Cardiac fibroblast (primary cell): ENCODE measurements at regions not wholly inside any gene's neighbourhood (a gene's known extent, or its start where the extent isn't known, plus 50 kb on each side); places are given as distances from the start of the nearest gene placed in this dataset.

ENCODE experiments used
- DNase-seq, 2 donors: peaks; one replicate each; pipeline versions ENCODE4 v3.0.0 to v3.0.0-alpha.2; 2010; ENCODE audit warnings: low read depth in 2 of 2
- H3K4me3 ChIP-seq, 2 donors: replicated peaks in 1 of 2; 1 replicate in 1 of 2; 2 replicates in 1 of 2; pipeline ENCODE4 v1.5.1; 2011; ENCODE audit warnings: low read depth in 2 of 2, low read length in 2 of 2, mild to moderate bottlenecking in 2 of 2, moderate library complexity in 1 of 2
- CTCF ChIP-seq: IDR thresholded peaks from one replicate; pipeline ENCODE4 v1.5.1; 2011; ENCODE audit warnings: low read depth, mild to moderate bottlenecking, low read length, inconsistent platforms

- peak in 1 of 2 donors; percentile 39 for DNase-seq
These were observed 117.5 kb upstream of the HGF start for GRCh38 chr7:81887098-81888090.

GRCh38 chr7:81886211-81886764 lies 116.4 kb upstream of the HGF start:
- no peak for TF ChIP-seq CTCF
- no peak for DNase-seq
- H3K4me3 ChIP-seq = no peak overlapping the region

More at GRCh38 chr7:81887098-81888090, 117.5 kb upstream of the HGF start:
- H3K4me3 ChIP-seq = no peak overlapping the region
- TF ChIP-seq CTCF = no peak

- no peak for DNase-seq
- no peak for TF ChIP-seq CTCF
- H3K4me3 ChIP-seq = no peak overlapping the region
These were observed 115.0 kb upstream of the HGF start for GRCh38 chr7:81884817-81885216.

GRCh38 chr7:81883801-81884393 lies 114.0 kb upstream of the HGF start:
- no peak for DNase-seq
- no peak overlapping the region for H3K4me3 ChIP-seq
- no peak for TF ChIP-seq CTCF

GRCh38 chr7:81882086-81882485 lies 112.2 kb upstream of the HGF start:
- H3K4me3 ChIP-seq = no peak overlapping the region
- TF ChIP-seq CTCF = no peak
- peak; percentile 58 to 78 for DNase-seq

GRCh38 chr7:81877890-81878289 lies 108.0 kb upstream of the HGF start:
- no peak for TF ChIP-seq CTCF
- H3K4me3 ChIP-seq = no peak overlapping the region
- DNase-seq = no peak
